ENCODE measurements at regions not wholly inside any gene's neighbourhood (a gene's known extent, or its start where the extent isn't known, plus 50 kb on each side); places are given as distances from the start of the nearest gene placed in this dataset.

DNA sequence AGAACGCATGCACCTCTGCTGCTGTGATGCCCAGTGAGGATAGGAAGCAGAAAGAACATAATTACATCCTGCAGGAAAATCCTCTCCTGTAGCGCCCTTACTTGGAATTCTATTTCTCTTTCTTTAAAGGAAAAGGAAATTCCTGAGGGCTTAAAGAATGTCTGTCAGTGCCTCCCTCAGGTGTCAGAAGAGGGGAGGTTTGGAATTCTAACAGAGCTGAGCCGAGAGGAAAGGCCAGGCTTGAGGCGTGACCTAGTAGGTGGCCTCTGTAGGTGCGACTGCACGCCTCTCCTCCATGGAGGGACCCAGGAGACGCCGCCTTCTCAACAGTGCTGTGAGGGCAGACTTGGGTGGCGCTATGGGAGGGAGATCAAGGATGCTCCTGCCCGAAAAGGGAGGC, 55.9 kb upstream of the ERCC6L2 start:
- no peaks in the 10 kb centered on the region for H3K9me3 ChIP-seq (ENCODE audit: control insufficient read depth, low read length)
- peak; percentile 81 for DNase-seq
- H3K27ac Mint-ChIP-seq, result no peak overlapping the region
- peaks cover 33% of the 10 kb centered on the region for H3K4me1 Mint-ChIP-seq
- H3K36me3 Mint-ChIP-seq (ENCODE audit: low read depth), result no peaks in the 10 kb centered on the region
- no peaks in the 10 kb centered on the region for H3K27me3 ChIP-seq (ENCODE audit: control insufficient read depth, insufficient read depth, low read length, poor library complexity, severe bottlenecking)
- no peak for TF ChIP-seq CTCF (conservative IDR thresholded peaks at IDR 0.05)
- H3K9me3 Mint-ChIP-seq, result no peaks in the 10 kb centered on the region
- H3K27ac ChIP-seq (ENCODE audit: low read depth, low read length), result no peak overlapping the region
- H3K4me3 Mint-ChIP-seq, result no peak overlapping the region
- 58 to 72% methylated on average over 3 to 10 of the region's 10 CpGs for WGBS, 2 experiments (ENCODE audit: insufficient coverage in 1 of 2, insufficient read length in 1 of 2)
- H3K4me1 ChIP-seq (ENCODE audit: control insufficient read depth, insufficient read depth, low read length), result peaks cover 13% of the 10 kb centered on the region
- no peak overlapping the region for H3K4me3 ChIP-seq (ENCODE audit: low read length)
- peaks cover 34% of the 10 kb centered on the region for H3K27me3 Mint-ChIP-seq (ENCODE audit: insufficient read depth)
- peak overlapping the region; percentile 13 for H3K9ac ChIP-seq (ENCODE audit: extremely low read depth, low read length, poor library complexity, severe bottlenecking)
- H3K36me3 ChIP-seq (ENCODE audit: control insufficient read depth, insufficient read depth, low read length), result no peaks in the 10 kb centered on the region

DNA sequence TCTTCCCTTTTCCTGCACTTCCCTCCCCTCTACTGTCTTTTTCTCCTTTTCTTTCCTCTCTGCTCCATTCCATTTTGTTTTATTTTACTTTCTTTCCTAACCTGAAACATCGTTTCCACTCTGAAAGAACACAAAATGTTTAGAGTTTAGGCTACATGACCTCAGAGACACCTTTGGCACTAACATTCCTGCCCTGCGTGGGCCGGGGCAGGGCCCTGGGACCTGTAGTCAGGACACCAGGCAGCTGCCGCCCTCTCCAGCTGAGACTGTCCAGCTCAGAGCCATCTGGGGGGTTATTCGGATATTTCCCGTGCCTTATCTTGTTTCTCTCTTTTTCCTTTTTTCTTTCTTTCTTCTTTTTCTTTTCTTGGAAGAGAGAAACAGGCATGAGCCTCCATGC, 58.3 kb upstream of the ERCC6L2 start:
- H3K9ac ChIP-seq (ENCODE audit: extremely low read depth, low read length, poor library complexity, severe bottlenecking), result no peak overlapping the region
- no peak for TF ChIP-seq CTCF (conservative IDR thresholded peaks at IDR 0.05)
- H3K4me1 ChIP-seq (ENCODE audit: control insufficient read depth, insufficient read depth, low read length), result peaks cover 13% of the 10 kb centered on the region
- no peak for DNase-seq
- no peak overlapping the region for H3K4me3 ChIP-seq (ENCODE audit: low read length)
- peaks cover 4% of the 10 kb centered on the region for H3K27me3 ChIP-seq (ENCODE audit: control insufficient read depth, insufficient read depth, low read length, poor library complexity, severe bottlenecking)
- H3K4me1 Mint-ChIP-seq, result peaks cover 44% of the 10 kb centered on the region
- H3K9me3 Mint-ChIP-seq, result no peaks in the 10 kb centered on the region
- peaks cover 47% of the 10 kb centered on the region for H3K27me3 Mint-ChIP-seq (ENCODE audit: insufficient read depth)
- H3K36me3 ChIP-seq (ENCODE audit: control insufficient read depth, insufficient read depth, low read length), result no peaks in the 10 kb centered on the region
- no peak overlapping the region for H3K4me3 Mint-ChIP-seq
- H3K9me3 ChIP-seq (ENCODE audit: control insufficient read depth, low read length), result no peaks in the 10 kb centered on the region
- 87 to 89% methylated on average over 4 to 6 of the region's 6 CpGs for WGBS, 2 experiments (ENCODE audit: insufficient coverage in 1 of 2, insufficient read length in 1 of 2)
- no peak overlapping the region for H3K27ac ChIP-seq (ENCODE audit: low read depth, low read length)
- H3K27ac Mint-ChIP-seq, result no peak overlapping the region
- peaks cover 3% of the 10 kb centered on the region for H3K36me3 Mint-ChIP-seq (ENCODE audit: low read depth)

DNA sequence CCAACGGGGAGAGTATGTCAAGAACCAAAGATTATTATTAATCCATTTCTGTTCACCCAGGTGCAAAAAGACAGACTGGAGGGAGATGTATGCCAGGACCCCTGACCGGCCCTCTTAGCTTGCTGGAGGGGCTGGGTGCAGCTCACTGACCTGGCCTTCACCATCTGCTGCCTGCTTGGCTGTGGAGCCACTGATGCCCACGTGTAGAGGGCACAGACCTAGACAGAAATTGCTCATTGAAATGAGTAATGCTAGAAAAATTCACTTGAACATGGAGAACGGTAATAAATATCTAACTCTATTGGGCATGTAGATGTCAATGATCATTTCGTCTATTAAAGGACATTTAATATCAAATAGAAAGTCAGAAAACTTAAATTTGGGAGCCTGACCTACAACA, 58.8 kb upstream of the ERCC6L2 start:
- DNase-seq, result no peak
- Mint-ChIP-seq H3K4me1 (peaks cover 44% of the 10 kb centered on the region), H3K4me3 (no peak overlapping the region), H3K9me3 (no peaks in the 10 kb centered on the region), H3K27ac (no peak overlapping the region), H3K27me3 (ENCODE audit: insufficient read depth) (peaks cover 50% of the 10 kb centered on the region), H3K36me3 (ENCODE audit: low read depth) (peaks cover 3% of the 10 kb centered on the region)
- Histone ChIP-seq H3K9me3 (ENCODE audit: control insufficient read depth, low read length) (no peaks in the 10 kb centered on the region), H3K36me3 (ENCODE audit: control insufficient read depth, insufficient read depth, low read length) (no peaks in the 10 kb centered on the region), H3K27ac (ENCODE audit: low read depth, low read length) (no peak overlapping the region), H3K4me1 (ENCODE audit: control insufficient read depth, insufficient read depth, low read length) (peaks cover 13% of the 10 kb centered on the region), H3K4me3 (ENCODE audit: low read length) (no peak overlapping the region), H3K27me3 (ENCODE audit: control insufficient read depth, insufficient read depth, low read length, poor library complexity, severe bottlenecking) (peaks cover 9% of the 10 kb centered on the region), H3K9ac (ENCODE audit: extremely low read depth, low read length, poor library complexity, severe bottlenecking) (no peak overlapping the region)
- WGBS, 2 experiments (ENCODE audit: insufficient coverage in 1 of 2, insufficient read length in 1 of 2), result 95 to 100% methylated on average over 2 to 5 of the region's 5 CpGs
- no peak for TF ChIP-seq CTCF (conservative IDR thresholded peaks at IDR 0.05)
